HL-60 (cell line): ENCODE measurements at regions not wholly inside any gene's neighbourhood (a gene's known extent, or its start where the extent isn't known, plus 50 kb on each side); places are given as distances from the start of the nearest gene placed in this dataset.

Source experiments
- GABPA ChIP-seq: IDR thresholded peaks from 2 replicates; pipeline ENCODE4 v1.6.1; 2012; ENCODE audit warnings: low read depth
- POLR2AphosphoS5 ChIP-seq: IDR thresholded peaks from 2 replicates; pipeline ENCODE4 v1.6.1; 2012; ENCODE audit warnings: low read depth
- REST ChIP-seq: IDR thresholded peaks from 2 replicates; pipeline ENCODE4 v1.6.1; 2012; ENCODE audit warnings: low read depth; ENCODE audit not compliant: insufficient replicate concordance
- SPI1 ChIP-seq: IDR thresholded peaks from 2 replicates; pipeline ENCODE4 v1.6.1; 2012; ENCODE audit warnings: low read depth, mild to moderate bottlenecking, borderline replicate concordance
- TF ChIP-seq, protein P1 (sequence below): IDR thresholded peaks from one replicate; pipeline ENCODE4 v1.5.1; 2011; ENCODE audit warnings: low read length, control low read depth, inconsistent platforms; ENCODE audit not compliant: insufficient read depth

DNA sequence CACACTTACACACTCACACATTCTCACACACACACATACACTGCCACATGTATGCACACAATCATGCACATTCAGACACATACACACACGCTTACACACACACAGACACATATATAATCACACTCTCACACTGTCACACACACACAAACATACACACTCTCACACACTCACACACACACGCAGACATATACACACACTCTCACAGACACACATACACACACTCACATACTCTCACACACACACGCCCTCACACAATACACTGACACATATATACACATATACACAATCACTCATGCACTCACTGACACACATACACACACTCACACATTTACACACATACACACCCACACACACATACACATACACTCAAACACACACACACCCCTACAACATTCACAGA is 435.3 kb upstream of the FRG1 start:
- no peak for TF ChIP-seq POLR2AphosphoS5
- TF ChIP-seq, protein P1, sequence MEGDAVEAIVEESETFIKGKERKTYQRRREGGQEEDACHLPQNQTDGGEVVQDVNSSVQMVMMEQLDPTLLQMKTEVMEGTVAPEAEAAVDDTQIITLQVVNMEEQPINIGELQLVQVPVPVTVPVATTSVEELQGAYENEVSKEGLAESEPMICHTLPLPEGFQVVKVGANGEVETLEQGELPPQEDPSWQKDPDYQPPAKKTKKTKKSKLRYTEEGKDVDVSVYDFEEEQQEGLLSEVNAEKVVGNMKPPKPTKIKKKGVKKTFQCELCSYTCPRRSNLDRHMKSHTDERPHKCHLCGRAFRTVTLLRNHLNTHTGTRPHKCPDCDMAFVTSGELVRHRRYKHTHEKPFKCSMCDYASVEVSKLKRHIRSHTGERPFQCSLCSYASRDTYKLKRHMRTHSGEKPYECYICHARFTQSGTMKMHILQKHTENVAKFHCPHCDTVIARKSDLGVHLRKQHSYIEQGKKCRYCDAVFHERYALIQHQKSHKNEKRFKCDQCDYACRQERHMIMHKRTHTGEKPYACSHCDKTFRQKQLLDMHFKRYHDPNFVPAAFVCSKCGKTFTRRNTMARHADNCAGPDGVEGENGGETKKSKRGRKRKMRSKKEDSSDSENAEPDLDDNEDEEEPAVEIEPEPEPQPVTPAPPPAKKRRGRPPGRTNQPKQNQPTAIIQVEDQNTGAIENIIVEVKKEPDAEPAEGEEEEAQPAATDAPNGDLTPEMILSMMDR: no peak
- no peak for TF ChIP-seq REST
- TF ChIP-seq SPI1: no peak
- no peak for TF ChIP-seq GABPA
